GM19239 (cell line): ENCODE measurements at regions not wholly inside any gene's neighbourhood (a gene's known extent, or its start where the extent isn't known, plus 50 kb on each side); places are given as distances from the start of the nearest gene placed in this dataset.
A peak's percentile ranks its signal among the peaks of the same experiment; 100 is the strongest.

Experiments
- DNase-seq: peaks from one replicate; pipeline ENCODE4 v3.0.0; 2011; ENCODE audit warnings: low spot score; ENCODE audit not compliant: insufficient read length
- FAIRE-seq: peaks from 2 replicates; lab custom pipeline; 2011; peaks lifted over from hg19 to GRCh38; lab: Jason Lieb, UNC

- DNase-seq: no peak
- FAIRE-seq: no peak
Observed at GRCh38 chr1:68378296-68379084, 71.3 kb downstream of the RPE65 start.

- no peak for DNase-seq
- no peak for FAIRE-seq
Observed at GRCh38 chr1:68377098-68377497, 72.7 kb downstream of the RPE65 start.

GRCh38 chr1:68376441-68376840 is 73.3 kb downstream of the RPE65 start:
- DNase-seq (no peak), FAIRE-seq (no peak)

- FAIRE-seq: no peak
- no peak for DNase-seq
Observed at GRCh38 chr1:68375919-68376318, 73.8 kb downstream of the RPE65 start.

GRCh38 chr1:68373173-68373572 is 76.6 kb downstream of the RPE65 start:
- FAIRE-seq (no peak), DNase-seq (no peak)

GRCh38 chr1:68372487-68372886 is 77.3 kb downstream of the RPE65 start:
- FAIRE-seq: no peak
- DNase-seq: no peak

- FAIRE-seq: no peak
- no peak for DNase-seq
Observed at GRCh38 chr1:68370101-68370915, 79.4 kb downstream of the RPE65 start.

- DNase-seq: no peak
- FAIRE-seq: no peak
Observed at GRCh38 chr1:68366572-68366971, 83.2 kb downstream of the RPE65 start.

GRCh38 chr1:68365709-68366382 is 83.9 kb downstream of the RPE65 start:
- DNase-seq (no peak), FAIRE-seq (no peak)

GRCh38 chr1:68363339-68363738 is 86.4 kb downstream of the RPE65 start:
- DNase-seq (no peak), FAIRE-seq (no peak)

GRCh38 chr1:68361346-68361910 is 88.3 kb downstream of the RPE65 start:
- DNase-seq (no peak), FAIRE-seq (no peak)

- no peak for FAIRE-seq
- DNase-seq: no peak
Observed at GRCh38 chr1:68359045-68359444, 90.7 kb downstream of the RPE65 start.

- DNase-seq (no peak), FAIRE-seq (no peak)
Observed at GRCh38 chr1:68358439-68358838, 91.3 kb downstream of the RPE65 start.

- FAIRE-seq (no peak), DNase-seq (no peak)
Observed at GRCh38 chr1:68355614-68356013, 94.1 kb downstream of the RPE65 start.

- FAIRE-seq (no peak), DNase-seq (no peak)
Observed at GRCh38 chr1:68352202-68352601, 97.6 kb downstream of the RPE65 start.

- FAIRE-seq (peak; percentile 26), DNase-seq (peak; percentile 17)
Observed at GRCh38 chr1:68347415-68347814, 102.3 kb downstream of the RPE65 start.

GRCh38 chr1:68346188-68346808 is 103.5 kb downstream of the RPE65 start:
- no peak for DNase-seq
- no peak for FAIRE-seq

- DNase-seq: no peak
- no peak for FAIRE-seq
Observed at GRCh38 chr1:68344208-68344607, 105.5 kb downstream of the RPE65 start.

GRCh38 chr1:68340951-68341350 is 108.6 kb upstream of the WLS start:
- DNase-seq (no peak), FAIRE-seq (no peak)

- DNase-seq: no peak
- FAIRE-seq: no peak
Observed at GRCh38 chr1:68339505-68339904, 107.2 kb upstream of the WLS start.
